Esophagus squamous epithelium (tissue), 5 donors: ENCODE measurements at regions not wholly inside any gene's neighbourhood (a gene's known extent, or its start where the extent isn't known, plus 50 kb on each side); places are given as distances from the start of the nearest gene placed in this dataset.
"Not testable (repeated sequence)": the region's sequence is repeated elsewhere in the genome, so short reads cannot be mapped to it uniquely, and the experiment has no call there.

Experiments used
- DNase-seq: peaks from one replicate; lab custom pipeline; 2025; lab: John Stamatoyannopoulos, UW
- H3K27ac ChIP-seq, 4 donors: fragments of 200-600 bp; sonication (generic); one replicate each; pipeline ENCODE4 v1.5.1; 2016 to 2019; ENCODE audit warnings: mild to moderate bottlenecking in 1 of 4
- H3K27me3 ChIP-seq, 4 donors: fragments of 200-600 bp; sonication (generic); 1 replicate in 3 of 4; 2 replicates in 1 of 4; pipeline versions ENCODE4 v1.5.1 to v1.6.0; 2017 to 2021; ENCODE audit warnings: antibody characterized with exemption in 1 of 4
- H3K36me3 ChIP-seq, 3 donors: fragments of 200-600 bp; sonication (generic); one replicate each; pipeline ENCODE4 v1.5.1; 2016 to 2019
- H3K4me1 ChIP-seq, 3 donors: fragments of 200-600 bp; sonication (generic); one replicate each; pipeline ENCODE4 v1.5.1; 2017 to 2019
- H3K4me3 ChIP-seq, 4 donors: fragments of 200-600 bp; sonication (generic); 1 replicate in 3 of 4; 2 replicates in 1 of 4; pipeline ENCODE4 v1.5.1; 2016 to 2019; ENCODE audit warnings: mild to moderate bottlenecking in 2 of 4, moderate library complexity in 1 of 4
- H3K9me3 ChIP-seq, 3 donors: fragments of 200-600 bp; sonication (generic); one replicate each; pipeline ENCODE4 v1.5.1; 2016 to 2019
- CTCF ChIP-seq, 6 experiments: fragments of 450-650 bp in 4 of 6; fragments of 200-600 bp in 2 of 6; sonication (generic) in 2 of 6; IDR thresholded peaks; one replicate each; pipeline ENCODE4 v1.5.1; 2016 to 2019; ENCODE audit warnings: antibody characterized with exemption in 6 of 6, mild to moderate bottlenecking in 4 of 6, moderate library complexity in 4 of 6
- POLR2A ChIP-seq, 4 donors: fragments of 450-650 bp; IDR thresholded peaks; one replicate each; pipeline ENCODE4 v1.6.1; 2017; ENCODE audit warnings: antibody characterized with exemption in 4 of 4, mild to moderate bottlenecking in 4 of 4, moderate library complexity in 3 of 4
- WGBS, 2 donors: methylation state at CpG; one replicate each; pipeline ENCODE4 v1.1.5; 2018; 5-methylcytosine and 5-hydroxymethylcytosine counted together
- intact Hi-C: fragments of 100-400 bp; cut with DNase I; formaldehyde crosslinking; loops from one replicate; pipeline ENCODE4 v1.15.0; 2022
- donor health status: DM: yes; HTN: yes; CAD: no.

GRCh38 chr19:57033576-57033975 lies 86.2 kb upstream of the USP29 start:
- Histone ChIP-seq H3K4me1 (no peaks in the 10 kb centered on the region), H3K9me3 (peaks cover 0 to 60% (median 4%) of the 10 kb centered on the region in 3 donors), H3K27me3 (no peaks in the 10 kb centered on the region), H3K36me3 (no peaks in the 10 kb centered on the region), H3K27ac (no peak overlapping the region), H3K4me3 (no peak overlapping the region)
- TF ChIP-seq POLR2A (IDR thresholded peaks at IDR 0.05): no peak
- no peak for TF ChIP-seq CTCF (IDR thresholded peaks at IDR 0.05)
- no peak for DNase-seq
- WGBS, 2 donors: 75 to 83% methylated on average over 8 of the region's 8 CpGs
- intact Hi-C loops: no loop called here

DNA sequence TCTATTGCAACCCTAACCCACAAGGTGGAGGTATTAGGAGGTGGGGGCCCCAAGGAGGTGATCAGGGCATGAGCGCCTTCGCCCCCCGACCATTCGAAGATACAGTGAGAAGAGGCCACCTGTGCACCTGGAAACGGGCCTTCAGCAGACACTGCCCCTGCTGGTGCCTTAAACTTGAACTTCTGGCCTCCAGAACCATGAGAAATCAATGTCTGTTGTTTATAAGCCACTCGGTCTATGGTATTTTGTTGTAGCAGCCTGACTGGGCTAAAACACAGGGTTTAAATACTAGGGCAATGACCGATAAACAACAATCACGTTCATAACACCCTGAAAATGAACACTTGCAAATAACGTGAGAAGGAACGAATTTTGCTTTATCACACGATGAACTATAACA lies 85.2 kb upstream of the USP29 start:
- WGBS, 2 donors: 80 to 83% methylated on average over 11 of the region's 11 CpGs
- no peak overlapping the region for H3K27ac ChIP-seq
- H3K4me3 ChIP-seq: no peak overlapping the region

GRCh38 chr19:57035740-57036139 lies 84.0 kb upstream of the USP29 start:
- H3K9me3 ChIP-seq: peaks cover 0 to 64% (median 7%) of the 10 kb centered on the region in 3 donors
- DNase-seq, H3K27me3 ChIP-seq, H3K4me1 ChIP-seq, H3K4me3 ChIP-seq, H3K27ac ChIP-seq, intact Hi-C loops, H3K36me3 ChIP-seq: not testable (repeated sequence)
- 81 to 90% methylated on average over 3 to 4 of the region's 4 CpGs for WGBS, 2 donors

More for the DNA sequence above, 85.2 kb upstream of the USP29 start:
- no peak for TF ChIP-seq POLR2A (IDR thresholded peaks at IDR 0.05)
- no peak for DNase-seq
- H3K9me3 ChIP-seq: peaks cover 0 to 62% (median 4%) of the 10 kb centered on the region in 3 donors
- H3K36me3 ChIP-seq: no peaks in the 10 kb centered on the region
- H3K27me3 ChIP-seq: no peaks in the 10 kb centered on the region
- no peaks in the 10 kb centered on the region for H3K4me1 ChIP-seq
- intact Hi-C loops: no loop called here

- peaks cover 0 to 46% (median 4%) of the 10 kb centered on the region in 3 donors for H3K9me3 ChIP-seq
- WGBS, 2 donors: 42 to 47% methylated on average over 4 of the region's 4 CpGs
- TF ChIP-seq POLR2A (IDR thresholded peaks at IDR 0.05) (no peak), CTCF (IDR thresholded peaks at IDR 0.05) (no peak)
Measured at GRCh38 chr19:57037556-57037955, 82.2 kb upstream of the USP29 start.

GRCh38 chr19:57047743-57048142 lies 72.0 kb upstream of the USP29 start:
- Histone ChIP-seq H3K36me3 (no peaks in the 10 kb centered on the region), H3K27ac (no peak overlapping the region), H3K9me3 (peaks cover 0 to 42% (median 0%) of the 10 kb centered on the region in 3 donors), H3K4me3 (no peak overlapping the region), H3K27me3 (no peaks in the 10 kb centered on the region), H3K4me1 (no peaks in the 10 kb centered on the region)
- WGBS, 2 donors: 68 to 73% methylated on average over 3 of the region's 3 CpGs
- TF ChIP-seq CTCF (IDR thresholded peaks at IDR 0.05) (no peak), POLR2A (IDR thresholded peaks at IDR 0.05) (no peak)
- DNase-seq: no peak
- intact Hi-C loops: no loop called here

More at GRCh38 chr19:57037556-57037955, 82.2 kb upstream of the USP29 start:
- no peak for DNase-seq
- Histone ChIP-seq H3K4me3 (no peak overlapping the region), H3K36me3 (no peaks in the 10 kb centered on the region), H3K27me3 (no peaks in the 10 kb centered on the region), H3K4me1 (no peaks in the 10 kb centered on the region), H3K27ac (no peak overlapping the region)
- intact Hi-C loops: no loop called here

- TF ChIP-seq CTCF (IDR thresholded peaks at IDR 0.05) (no peak), POLR2A (IDR thresholded peaks at IDR 0.05) (no peak)
- H3K9me3 ChIP-seq: peaks cover 0 to 51% (median 0%) of the 10 kb centered on the region in 3 donors
- intact Hi-C loops: no loop called here
- no peaks in the 10 kb centered on the region for H3K4me1 ChIP-seq
- DNase-seq: no peak
- H3K27me3 ChIP-seq: no peaks in the 10 kb centered on the region
- H3K27ac ChIP-seq: no peak overlapping the region
- H3K4me3 ChIP-seq: no peak overlapping the region
- H3K36me3 ChIP-seq: no peaks in the 10 kb centered on the region
- WGBS, 2 donors: 45 to 46% methylated on average over 2 of the region's 2 CpGs
Measured at GRCh38 chr19:57050863-57051262, 68.9 kb upstream of the USP29 start.
